Right renal pelvis (tissue), 4 donors: ENCODE measurements at regions not wholly inside any gene's neighbourhood (a gene's known extent, or its start where the extent isn't known, plus 50 kb on each side); places are given as distances from the start of the nearest gene placed in this dataset.

ENCODE experiments used
- DNase-seq, 4 donors: peaks; one replicate each; pipeline ENCODE4 v3.0.0-alpha.2; 2013; ENCODE audit warnings: low read depth in 4 of 4, low spot score in 3 of 4, missing footprints in 1 of 4

DNA sequence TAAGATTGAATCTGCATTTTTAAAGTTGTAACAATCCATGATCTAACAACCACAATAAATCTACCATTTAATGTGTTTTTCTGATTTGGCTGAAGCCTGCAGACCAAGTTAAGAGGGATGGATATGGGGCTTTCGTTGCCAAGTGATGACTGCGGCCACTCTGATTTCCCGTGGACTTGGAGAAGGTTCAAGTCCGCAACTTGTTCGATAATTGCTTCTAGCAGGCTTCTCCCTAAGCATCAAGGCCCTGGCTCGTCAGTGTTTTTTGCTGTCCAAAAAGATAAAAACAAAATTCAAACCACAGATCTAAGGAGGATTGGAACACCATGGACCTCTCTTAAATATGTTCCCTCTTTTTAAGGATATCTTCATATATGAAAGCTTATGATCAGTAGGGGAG lies 256.6 kb downstream of the CNTN3 start:
- no peak for DNase-seq

GRCh38 chr3:74353039-74353438 lies 261.4 kb downstream of the CNTN3 start:
- DNase-seq, result no peak

DNA sequence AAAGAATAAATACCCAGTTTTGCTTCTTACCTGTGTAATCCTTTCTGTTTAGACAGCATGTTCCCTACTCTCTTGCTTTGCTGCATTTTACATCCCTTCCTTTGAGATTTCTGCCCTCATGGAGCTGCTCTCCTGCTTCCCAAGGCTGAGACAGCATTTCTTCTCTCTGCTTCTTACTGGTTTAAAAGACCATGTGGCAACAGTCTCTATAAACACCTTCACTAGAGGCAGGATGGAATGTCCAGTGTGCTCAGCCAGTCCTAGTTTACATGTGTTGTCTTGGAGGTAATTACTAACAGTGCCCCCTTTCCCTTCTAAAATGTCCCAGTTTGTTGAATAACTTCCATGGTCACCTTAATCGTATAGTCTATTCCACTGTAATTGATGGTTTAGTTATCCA lies 262.3 kb downstream of the CNTN3 start:
- no peak for DNase-seq

- no peak for DNase-seq
Observed at GRCh38 chr3:74351213-74351612, 263.2 kb downstream of the CNTN3 start.

GRCh38 chr3:74349015-74349414 lies 265.4 kb downstream of the CNTN3 start:
- DNase-seq, result no peak

DNA sequence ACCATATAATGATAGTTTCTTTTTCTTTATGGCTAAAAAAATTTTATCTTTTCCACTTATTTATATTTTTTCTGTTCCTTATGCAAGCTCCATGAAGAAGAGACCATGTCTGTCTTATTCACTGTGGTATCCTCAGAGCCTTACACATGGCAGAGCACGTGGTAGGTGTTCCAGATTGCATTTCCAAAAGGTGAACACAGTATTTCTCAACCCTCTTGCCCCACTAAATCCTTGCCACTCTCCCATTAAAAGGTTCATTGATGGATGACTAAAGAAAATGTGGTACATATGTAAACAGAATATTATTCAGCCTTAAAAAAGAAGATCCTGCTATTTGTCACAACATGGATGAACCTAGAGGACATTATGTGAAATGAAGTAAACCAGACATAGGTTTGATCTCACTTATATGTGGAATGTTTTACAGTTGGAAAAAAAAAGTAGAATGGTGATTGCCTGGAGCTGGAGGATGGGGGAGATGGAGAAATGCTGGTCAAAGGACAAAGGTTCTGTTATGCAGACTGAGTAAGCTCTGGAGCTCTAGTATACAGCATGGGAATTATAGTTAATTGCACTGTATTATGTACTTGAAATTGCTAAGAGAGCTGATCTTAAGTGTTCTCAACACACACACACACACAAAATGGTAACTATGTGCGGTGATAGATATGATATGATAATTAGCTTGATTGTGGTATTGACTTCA lies 266.7 kb downstream of the CNTN3 start:
- DNase-seq, result no peak

- DNase-seq, result no peak
Observed at GRCh38 chr3:74346896-74347295, 267.6 kb downstream of the CNTN3 start.

DNA sequence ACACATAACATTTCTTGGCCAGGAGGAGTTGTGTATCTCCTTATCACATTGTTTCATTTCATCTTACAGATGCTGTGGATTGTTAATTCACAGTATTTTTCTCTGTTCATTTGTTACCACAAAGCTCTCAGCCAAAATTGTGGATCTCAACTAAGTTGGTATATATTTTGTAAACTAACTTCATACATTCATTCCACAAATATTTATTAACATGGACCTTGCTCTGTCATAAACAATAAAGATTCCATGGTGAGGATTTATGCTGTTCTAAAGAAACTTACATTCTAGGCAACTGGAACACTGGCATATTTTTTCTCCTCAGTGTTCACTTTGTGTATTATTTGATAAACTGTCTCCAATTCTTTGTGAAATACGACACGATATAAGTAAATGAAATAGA lies 268.8 kb downstream of the CNTN3 start:
- DNase-seq, result no peak

GRCh38 chr3:74344865-74345440 lies 269.5 kb downstream of the CNTN3 start:
- no peak for DNase-seq

DNA sequence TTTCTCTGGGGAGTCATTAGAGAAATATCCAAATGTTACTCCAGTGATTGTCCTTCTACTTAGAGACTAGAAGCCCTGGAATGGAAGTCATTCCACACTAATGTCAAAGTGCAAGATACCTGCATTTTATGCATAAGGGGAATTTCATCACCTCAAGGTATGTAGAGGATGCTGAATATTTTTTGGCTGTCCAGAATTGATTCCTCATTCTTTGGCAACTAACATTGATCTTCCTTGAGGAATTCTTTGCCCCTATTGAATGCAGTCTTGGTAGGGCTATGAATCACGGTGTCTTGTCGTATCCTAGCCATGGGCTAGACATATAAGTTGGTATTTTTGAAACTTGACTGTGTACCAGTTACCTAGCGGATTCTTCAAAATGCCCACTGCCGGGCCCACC lies 271.1 kb downstream of the CNTN3 start:
- DNase-seq, result no peak

DNA sequence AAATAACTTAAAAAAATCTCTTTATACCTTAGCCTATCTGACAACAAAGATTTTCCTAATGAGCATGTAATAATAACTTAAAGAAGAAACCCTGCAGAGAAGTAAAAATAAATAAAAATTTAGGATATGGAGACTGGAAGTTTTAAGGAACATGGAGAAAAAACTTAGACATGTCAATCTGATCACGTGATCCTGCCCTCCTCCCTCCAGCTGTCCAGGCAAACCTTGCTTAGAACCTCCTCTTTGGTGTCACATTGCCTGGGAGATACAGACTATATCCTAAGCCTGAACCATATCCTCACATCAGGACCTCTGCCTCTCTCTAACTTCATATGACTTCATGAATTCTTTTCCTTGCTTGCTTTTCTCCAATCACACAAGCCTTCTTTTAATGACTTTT lies 275.5 kb downstream of the CNTN3 start:
- no peak for DNase-seq

DNA sequence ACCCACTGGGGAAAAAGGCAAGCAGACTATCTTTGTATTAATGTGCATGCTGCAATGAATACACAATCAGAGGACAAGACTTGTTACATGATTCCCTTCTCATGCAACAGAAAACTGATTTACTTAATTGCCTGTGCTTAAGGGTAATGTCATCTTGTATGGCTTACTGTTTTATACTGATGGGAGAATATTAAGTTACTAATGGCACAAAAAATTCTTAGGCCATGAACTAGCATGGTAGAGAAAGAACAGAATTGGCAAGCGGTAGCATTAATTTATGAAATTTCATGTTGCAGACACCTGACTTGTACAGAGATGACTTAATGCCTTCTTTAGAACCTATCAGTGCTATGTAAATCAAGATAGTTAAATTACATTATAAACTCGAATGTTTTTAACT lies 282.3 kb downstream of the CNTN3 start:
- DNase-seq, result no peak

- DNase-seq, result no peak
Observed at GRCh38 chr3:74331711-74332110, 282.7 kb downstream of the CNTN3 start.

DNA sequence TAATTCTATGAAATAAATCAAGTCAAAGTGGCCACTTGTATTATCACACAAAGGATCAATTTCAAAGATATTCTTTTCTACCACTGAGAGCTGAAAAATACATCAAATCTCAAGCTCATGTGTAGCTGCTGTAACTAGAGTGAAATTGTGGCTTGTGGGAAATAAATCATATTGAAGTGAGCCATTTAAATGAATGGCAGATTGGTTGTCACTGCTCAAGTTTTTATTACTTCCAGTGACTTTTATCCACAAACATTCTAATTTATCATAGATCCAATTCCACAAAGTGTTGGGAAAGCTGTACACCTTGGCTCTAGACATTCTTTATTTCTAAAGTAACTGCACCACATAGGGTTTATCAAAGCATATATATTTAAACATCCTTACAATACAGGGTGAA lies 285.4 kb downstream of the CNTN3 start:
- peak in 3 of 4 donors; percentile 16 to 27 (median 26) for DNase-seq

GRCh38 chr3:74328435-74328834 lies 286.0 kb downstream of the CNTN3 start:
- DNase-seq, result no peak

DNA sequence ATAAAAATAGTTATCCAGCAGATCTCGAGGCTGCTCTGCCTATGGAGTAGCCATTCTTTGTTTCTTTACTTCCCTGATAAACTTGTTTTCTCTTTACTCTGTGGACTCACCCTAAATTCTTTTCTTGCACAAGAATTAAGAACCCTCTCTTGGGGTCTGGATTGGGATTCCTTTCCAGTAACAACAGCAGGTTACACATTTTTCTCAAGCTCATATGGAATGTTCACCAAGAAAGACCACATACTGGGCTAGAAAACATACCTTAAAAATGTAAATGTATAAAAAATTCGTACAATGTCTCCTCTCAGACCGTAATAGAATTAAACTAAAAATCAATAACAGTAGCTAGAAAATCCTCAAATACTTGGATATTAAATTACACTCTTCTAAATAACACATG lies 299.2 kb downstream of the CNTN3 start:
- no peak for DNase-seq

GRCh38 chr3:74314696-74315095 lies 299.8 kb downstream of the CNTN3 start:
- DNase-seq, result no peak

- no peak for DNase-seq
Observed at GRCh38 chr3:74309716-74310115, 304.7 kb downstream of the CNTN3 start.

- DNase-seq, result no peak
Observed at GRCh38 chr3:74304424-74304823, 310.0 kb downstream of the CNTN3 start.

DNA sequence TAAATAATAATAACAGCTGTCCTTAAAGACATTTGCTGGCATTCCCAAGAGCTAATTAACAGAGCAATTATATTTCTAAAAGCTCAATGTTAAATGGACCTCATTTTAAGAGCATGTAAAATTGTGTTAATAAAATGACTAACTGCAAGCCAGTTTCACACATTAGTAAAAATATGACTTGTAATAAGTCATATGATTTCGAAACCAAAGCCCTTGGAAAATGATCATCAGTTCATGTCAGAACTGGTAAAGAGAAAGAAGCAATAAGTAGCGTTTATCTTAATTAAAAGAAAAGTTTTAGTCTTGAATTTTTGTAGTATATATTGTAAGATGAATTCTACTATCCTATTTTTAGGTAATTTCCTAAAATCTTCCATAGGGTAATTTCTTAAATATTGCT lies 310.7 kb downstream of the CNTN3 start:
- DNase-seq, result no peak

DNA sequence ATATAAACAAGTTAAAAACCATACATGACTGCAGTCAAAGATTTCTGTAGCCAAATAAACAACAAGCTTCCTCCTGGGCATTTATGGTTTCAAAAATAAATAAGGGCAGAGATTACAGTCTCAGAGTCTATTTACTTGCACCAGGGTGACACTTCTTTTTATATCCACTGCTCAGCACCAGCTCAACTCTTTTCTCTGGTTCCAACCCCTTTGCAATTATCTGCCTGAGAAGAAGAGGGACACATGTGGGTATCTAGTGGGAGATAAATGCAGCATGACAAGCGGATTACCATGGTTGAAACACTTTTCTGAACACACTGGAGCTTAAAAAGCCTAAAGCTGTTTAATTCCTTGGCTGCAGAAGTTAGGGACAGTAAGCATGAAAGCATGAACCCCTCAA lies 311.5 kb downstream of the CNTN3 start:
- DNase-seq, result no peak

DNA sequence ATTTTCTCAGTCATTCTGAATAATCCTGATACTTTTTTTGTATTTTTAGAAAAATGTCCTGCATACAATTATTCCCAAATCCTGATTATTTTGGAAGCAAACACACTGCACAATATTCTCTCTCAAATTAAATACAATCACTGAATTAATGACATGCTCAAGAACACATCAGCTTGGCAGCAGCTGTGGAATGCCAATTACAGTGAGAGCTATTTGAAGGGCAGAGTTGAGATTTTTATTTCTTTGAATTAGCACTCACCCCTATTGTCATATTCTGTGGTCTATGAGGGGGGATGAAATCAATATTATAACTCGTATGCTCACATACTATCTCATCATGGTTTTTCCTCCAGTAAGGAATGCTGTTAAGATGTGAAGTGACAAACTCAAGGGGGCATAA lies 312.2 kb downstream of the CNTN3 start:
- DNase-seq, result no peak

- no peak for DNase-seq
Observed at GRCh38 chr3:74301056-74301455, 313.4 kb downstream of the CNTN3 start.
